ENCODE measurements at regions not wholly inside any gene's neighbourhood (a gene's known extent, or its start where the extent isn't known, plus 50 kb on each side); places are given as distances from the start of the nearest gene placed in this dataset.

- no peak for DNase-seq (ENCODE audit: low spot score)
These were observed 59.6 kb upstream of the MAMLD1 start for GRCh38 chrX:150303386-150304097.

- DNase-seq (ENCODE audit: low spot score): no peak
These were observed 57.1 kb upstream of the MAMLD1 start for GRCh38 chrX:150306002-150306401.

- no peak for DNase-seq (ENCODE audit: low spot score)
These were observed 55.1 kb upstream of the MAMLD1 start for GRCh38 chrX:150308041-150308440.

- DNase-seq (ENCODE audit: low spot score): no peak
These were observed 54.5 kb upstream of the MAMLD1 start for GRCh38 chrX:150308532-150309157.

- no peak for DNase-seq (ENCODE audit: low spot score)
These were observed 52.7 kb upstream of the MAMLD1 start for GRCh38 chrX:150310417-150310816.

- DNase-seq (ENCODE audit: low spot score): no peak
These were observed 52.2 kb upstream of the MAMLD1 start for GRCh38 chrX:150310881-150311280.

GRCh38 chrX:150312931-150313330 is 50.2 kb upstream of the MAMLD1 start:
- no peak for DNase-seq (ENCODE audit: low spot score)

All from pons (tissue), 1 donor.